H1 (cell line): ENCODE measurements at regions not wholly inside any gene's neighbourhood (a gene's known extent, or its start where the extent isn't known, plus 50 kb on each side); places are given as distances from the start of the nearest gene placed in this dataset.

Experiments
- BRCA1 ChIP-seq: IDR thresholded peaks from 2 replicates; pipeline ENCODE4 v1.6.1; 2012; ENCODE audit warnings: low read depth, low read length, improper control_type of control experiment
- CHD7 ChIP-seq: fragments of 300-600 bp; sonication (generic); IDR thresholded peaks from 2 replicates; pipeline ENCODE4 v1.7.1; 2012; ENCODE audit warnings: low read length, moderate library complexity, mild to moderate bottlenecking, inconsistent platforms; ENCODE audit not compliant: insufficient replicate concordance
- NRF1 ChIP-seq: IDR thresholded peaks from 2 replicates; pipeline ENCODE4 v1.6.1; 2011; ENCODE audit warnings: mild to moderate bottlenecking, low read depth, low read length, improper control_type of control experiment
- RAD21 ChIP-seq, 2 experiments: IDR thresholded peaks in 1 of 2; conservative IDR thresholded peaks in 1 of 2; 2 replicates each; pipeline ENCODE4 v1.6.1; 2011; ENCODE audit warnings: low read depth in 2 of 2, low read length in 2 of 2, improper control_type of control experiment in 1 of 2, inconsistent platforms in 1 of 2, mild to moderate bottlenecking in 1 of 2, moderate library complexity in 1 of 2

DNA sequence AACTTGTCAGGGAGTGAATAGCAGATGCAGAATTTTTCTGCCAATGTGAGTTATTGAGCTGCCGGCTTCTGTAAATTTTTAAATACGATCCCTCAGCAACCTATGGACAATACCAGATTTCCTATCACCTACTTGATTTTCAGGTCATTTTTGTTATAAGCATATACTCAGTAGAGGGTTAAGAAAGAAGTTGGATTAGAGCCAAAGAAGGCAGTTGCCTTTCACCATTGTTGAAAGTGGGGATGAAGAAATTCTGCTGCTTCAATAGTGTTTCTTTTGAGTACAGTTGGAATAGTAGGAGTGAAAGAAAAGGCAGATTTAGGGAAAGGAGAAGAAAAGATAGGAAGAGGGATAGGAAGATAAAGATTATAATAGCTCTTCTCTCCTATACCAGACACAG is 197.1 kb downstream of the ATP23 start (continued):
- TF ChIP-seq CHD7 (no peak), RAD21 (IDR thresholded peaks at IDR 0.05 in 1 of 2, conservative IDR thresholded peaks at IDR 0.05 in 1 of 2; ENCODE audit: low read depth in 2 of 2, low read length in 2 of 2) (no peak), BRCA1 (no peak), NRF1 (no peak)
